Epithelial cell of proximal tubule (primary cell): ENCODE measurements at regions not wholly inside any gene's neighbourhood (a gene's known extent, or its start where the extent isn't known, plus 50 kb on each side); places are given as distances from the start of the nearest gene placed in this dataset.

Experiments
- DNase-seq: peaks from one replicate; pipeline ENCODE4 v3.0.0-alpha.2; 2011; ENCODE audit warnings: low read depth
- H3K4me3 ChIP-seq: 2 replicates; pipeline ENCODE4 v1.5.1; 2011; ENCODE audit warnings: low read depth, mild to moderate bottlenecking, low read length
- CTCF ChIP-seq: conservative IDR thresholded peaks from 2 replicates; pipeline ENCODE4 v1.5.1; 2012; ENCODE audit warnings: low read depth, mild to moderate bottlenecking, low read length

- no peak for TF ChIP-seq CTCF
- peak; percentile 45 for DNase-seq
- no peak overlapping the region for H3K4me3 ChIP-seq
These were observed 220.1 kb downstream of the HAUS1 start for GRCh38 chr18:46324087-46324955.

- no peak for TF ChIP-seq CTCF
- H3K4me3 ChIP-seq = no peak overlapping the region
- DNase-seq = no peak
These were observed 221.7 kb downstream of the HAUS1 start for GRCh38 chr18:46325895-46326294.

GRCh38 chr18:46329736-46330246 is 225.6 kb downstream of the HAUS1 start:
- TF ChIP-seq CTCF = no peak
- H3K4me3 ChIP-seq = no peak overlapping the region
- DNase-seq = no peak

- no peak for TF ChIP-seq CTCF
- H3K4me3 ChIP-seq = no peak overlapping the region
- DNase-seq = no peak
These were observed 227.1 kb downstream of the HAUS1 start for GRCh38 chr18:46331316-46331715.

GRCh38 chr18:46332286-46332801 is 228.2 kb downstream of the HAUS1 start:
- no peak for DNase-seq
- H3K4me3 ChIP-seq = no peak overlapping the region

GRCh38 chr18:46332921-46333341 is 228.7 kb downstream of the HAUS1 start:
- peak overlapping the region; percentile 47 for H3K4me3 ChIP-seq
- no peak for TF ChIP-seq CTCF
- no peak for DNase-seq

More at GRCh38 chr18:46332286-46332801, 228.2 kb downstream of the HAUS1 start:
- TF ChIP-seq CTCF = no peak
